NB4 (cell line): ENCODE measurements at regions not wholly inside any gene's neighbourhood (a gene's known extent, or its start where the extent isn't known, plus 50 kb on each side); places are given as distances from the start of the nearest gene placed in this dataset.

Source experiments
- DNase-seq: peaks from one replicate; pipeline ENCODE4 v3.0.0; 2010; ENCODE audit warnings: low read depth
- H3K4me3 ChIP-seq: one replicate; pipeline ENCODE4 v1.5.1; 2011; ENCODE audit warnings: mild to moderate bottlenecking, low read depth, low read length, moderate library complexity
- CTCF ChIP-seq: IDR thresholded peaks from one replicate; pipeline ENCODE4 v1.5.1; 2012; ENCODE audit warnings: low read depth, low read length
- MAX ChIP-seq: IDR thresholded peaks from 2 replicates; pipeline ENCODE4 v1.6.1; 2011; ENCODE audit warnings: low read depth, low read length
- MYC ChIP-seq: IDR thresholded peaks from 2 replicates; pipeline ENCODE4 v1.6.1; 2011; ENCODE audit warnings: low read depth, low read length
- POLR2A ChIP-seq: IDR thresholded peaks from 2 replicates; pipeline ENCODE4 v1.6.1; 2011; ENCODE audit warnings: mild to moderate bottlenecking; ENCODE audit not compliant: insufficient read length; ENCODE audit errors: extremely low read depth

- peak; percentile 39 for DNase-seq
- TF ChIP-seq MYC (no peak), CTCF (no peak), MAX (no peak), POLR2A (no peak)
- H3K4me3 ChIP-seq, result no peak overlapping the region
Measured at GRCh38 chr6:6750594-6751265, 162.2 kb downstream of the LY86 start.

- no peak for TF ChIP-seq MAX
- no peak for TF ChIP-seq POLR2A
- no peak for TF ChIP-seq MYC
- no peak for TF ChIP-seq CTCF
- no peak overlapping the region for H3K4me3 ChIP-seq
- no peak for DNase-seq
Measured at GRCh38 chr6:6751266-6751596, 162.7 kb downstream of the LY86 start.

- peak overlapping the region; percentile 43 for H3K4me3 ChIP-seq
- TF ChIP-seq MYC (no peak), CTCF (no peak), POLR2A (no peak), MAX (no peak)
- DNase-seq, result peak; percentile 95
Measured at GRCh38 chr6:6751619-6752023, 163.1 kb downstream of the LY86 start.

GRCh38 chr6:6752129-6752528, 163.6 kb downstream of the LY86 start:
- DNase-seq, result no peak
- no peak for TF ChIP-seq MAX
- no peak for TF ChIP-seq CTCF
- no peak for TF ChIP-seq POLR2A
- no peak for TF ChIP-seq MYC
- H3K4me3 ChIP-seq, result peak overlapping the region; percentile 43

- no peak for DNase-seq
- no peak overlapping the region for H3K4me3 ChIP-seq
- TF ChIP-seq POLR2A (no peak), MYC (no peak), CTCF (no peak), MAX (no peak)
Measured at GRCh38 chr6:6753301-6753700, 164.8 kb downstream of the LY86 start.
